Calu3 (cell line): ENCODE measurements at regions not wholly inside any gene's neighbourhood (a gene's known extent, or its start where the extent isn't known, plus 50 kb on each side); places are given as distances from the start of the nearest gene placed in this dataset.

ENCODE experiments used
- BruUV-seq: library from RNA; stranded (reverse); fragments of 400-500 nt; replicated peaks from 2 replicates; lab custom pipeline; 2021; lab: Mats Ljungman, UMichigan
- CTCF ChIA-PET: fragments of 300-600 bp; sonication (Branson Sonifier 250); formaldehyde crosslinking; loops from one replicate; lab custom pipeline; 2022; ENCODE audit warnings: antibody characterized with exemption; lab: Charles Lee
- DNase-seq: peaks from one replicate; pipeline ENCODE4 v3.0.0; 2022
- H3K27ac Mint-ChIP-seq: one replicate; pipeline ENCODE4 v1.8.0; 2022; ENCODE audit warnings: mixed read lengths; ENCODE audit not compliant: unreplicated experiment
- H3K27me3 Mint-ChIP-seq: one replicate; pipeline ENCODE4 v1.8.0; 2022; ENCODE audit warnings: mixed read lengths; ENCODE audit not compliant: unreplicated experiment
- H3K36me3 Mint-ChIP-seq: one replicate; pipeline ENCODE4 v1.8.0; 2022; ENCODE audit warnings: mild to moderate bottlenecking, moderate library complexity, mixed read lengths; ENCODE audit not compliant: insufficient read depth, unreplicated experiment
- H3K4me1 Mint-ChIP-seq: one replicate; pipeline ENCODE4 v1.8.0; 2022; ENCODE audit warnings: mild to moderate bottlenecking, low read depth, mixed read lengths; ENCODE audit not compliant: unreplicated experiment
- H3K4me3 Mint-ChIP-seq: one replicate; pipeline ENCODE4 v1.8.0; 2022; ENCODE audit warnings: mild to moderate bottlenecking, low read depth, moderate library complexity, mixed read lengths; ENCODE audit not compliant: unreplicated experiment
- H3K9me3 Mint-ChIP-seq: one replicate; pipeline ENCODE4 v1.8.0; 2022; ENCODE audit warnings: low read depth, mixed read lengths; ENCODE audit not compliant: unreplicated experiment
- CTCF ChIP-seq: fragments of 200-600 bp; IDR thresholded peaks from one replicate; pipeline ENCODE4 v1.8.0; 2022; ENCODE audit warnings: antibody characterized with exemption; ENCODE audit not compliant: unreplicated experiment
- intact Hi-C: fragments of 100-400 bp; cut with micrococcal nuclease; formaldehyde crosslinking; loops from one replicate; pipeline ENCODE4 v1.10.0; 2022; ENCODE audit not compliant: unreplicated experiment

GRCh38 chr1:215416497-215416896 lies 150.6 kb upstream of the KCTD3 start:
- CTCF ChIA-PET: no interaction called here
- DNase-seq: no peak
- intact Hi-C loops: no loop called here
- H3K9me3 Mint-ChIP-seq: no peaks in the 10 kb centered on the region
- BruUV-seq: no TSS peak
- no peak overlapping the region for H3K27ac Mint-ChIP-seq
- TF ChIP-seq CTCF: no peak
- H3K36me3 Mint-ChIP-seq: no peaks in the 10 kb centered on the region
- no peak overlapping the region for H3K4me3 Mint-ChIP-seq
- peaks cover 9% of the 10 kb centered on the region for H3K4me1 Mint-ChIP-seq
- H3K27me3 Mint-ChIP-seq: no peaks in the 10 kb centered on the region

DNA sequence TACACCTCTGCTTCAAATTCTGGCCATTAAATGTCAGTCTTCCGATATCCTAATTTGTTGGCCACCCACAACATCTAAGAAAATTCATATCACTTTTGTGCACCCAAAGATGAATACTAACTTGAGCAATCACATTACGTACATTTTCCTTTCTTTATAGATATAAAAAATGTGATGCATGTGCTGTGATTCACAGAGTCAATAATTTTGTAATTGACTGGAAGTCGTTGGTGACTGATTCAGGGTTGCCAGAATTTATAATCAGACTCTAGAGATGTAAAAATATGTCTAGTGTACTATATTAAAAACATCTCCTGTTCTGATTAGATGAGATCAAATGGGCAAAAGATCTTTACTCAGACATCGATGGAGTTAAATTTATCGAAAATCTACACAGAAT lies 150.0 kb upstream of the KCTD3 start:
- Mint-ChIP-seq H3K27me3 (no peaks in the 10 kb centered on the region), H3K4me3 (no peak overlapping the region), H3K27ac (no peak overlapping the region), H3K4me1 (peaks cover 9% of the 10 kb centered on the region), H3K36me3 (no peaks in the 10 kb centered on the region), H3K9me3 (no peaks in the 10 kb centered on the region)
- BruUV-seq: no TSS peak
- no peak for TF ChIP-seq CTCF
- no peak for DNase-seq
- CTCF ChIA-PET: no interaction called here
- intact Hi-C loops: no loop called here

DNA sequence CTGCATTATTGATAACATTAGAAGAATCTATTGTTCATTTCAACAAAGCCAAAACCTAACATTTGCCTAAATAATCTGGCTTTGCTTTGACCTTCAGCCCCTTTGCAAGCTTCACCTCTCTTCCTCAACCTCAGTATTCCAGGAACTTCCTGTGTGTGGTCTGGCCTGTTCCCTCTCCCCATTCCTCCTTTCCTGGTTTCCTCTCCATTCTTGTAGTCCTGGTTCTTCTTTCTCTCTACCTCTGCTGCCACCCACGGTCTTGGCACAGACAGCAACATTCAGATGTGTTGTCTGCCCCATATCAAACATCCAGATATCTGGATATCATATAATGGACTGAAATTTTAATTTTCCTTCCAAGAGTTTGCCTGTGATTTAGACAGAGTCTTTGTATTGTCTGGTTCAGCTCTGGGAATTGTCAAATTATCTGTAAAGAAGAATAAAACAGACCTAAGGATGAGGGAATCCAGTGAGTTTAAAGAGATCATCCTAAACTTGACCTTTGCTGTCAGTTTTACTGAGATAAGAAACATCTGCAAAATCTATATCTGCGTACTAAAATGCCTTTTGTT lies 148.1 kb upstream of the KCTD3 start:
- no peaks in the 10 kb centered on the region for H3K27me3 Mint-ChIP-seq
- CTCF ChIA-PET: no interaction called here
- H3K36me3 Mint-ChIP-seq: no peaks in the 10 kb centered on the region
- H3K4me1 Mint-ChIP-seq: peaks cover 9% of the 10 kb centered on the region
- intact Hi-C loops: no loop called here
- no peak overlapping the region for H3K4me3 Mint-ChIP-seq
- H3K9me3 Mint-ChIP-seq: no peaks in the 10 kb centered on the region
- no TSS peak for BruUV-seq
- no peak for DNase-seq
- no peak overlapping the region for H3K27ac Mint-ChIP-seq
- TF ChIP-seq CTCF: no peak

DNA sequence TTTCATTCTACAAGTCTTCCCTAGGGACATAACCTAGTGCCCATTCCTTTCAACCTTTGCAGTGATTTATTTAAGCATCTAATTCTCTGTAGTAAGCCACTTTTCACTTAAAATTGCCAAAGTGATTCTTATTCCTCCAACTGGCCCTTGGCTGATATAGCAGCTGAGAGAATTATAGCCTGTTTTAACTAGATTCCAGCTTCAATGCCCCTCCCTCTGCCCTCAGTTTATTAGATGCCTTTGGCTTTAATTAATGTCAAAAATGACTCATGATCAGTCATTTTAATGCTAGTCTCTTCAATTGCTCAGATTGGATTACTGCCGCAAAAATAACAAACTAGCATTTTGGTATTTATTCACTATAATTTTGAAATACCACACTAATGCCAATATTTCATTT lies 145.4 kb upstream of the KCTD3 start:
- no peaks in the 10 kb centered on the region for H3K27me3 Mint-ChIP-seq
- CTCF ChIA-PET: no interaction called here
- no peak for TF ChIP-seq CTCF
- intact Hi-C loops: no loop called here
- peaks cover 9% of the 10 kb centered on the region for H3K4me1 Mint-ChIP-seq
- no peak overlapping the region for H3K4me3 Mint-ChIP-seq
- no peak overlapping the region for H3K27ac Mint-ChIP-seq
- no peaks in the 10 kb centered on the region for H3K9me3 Mint-ChIP-seq
- H3K36me3 Mint-ChIP-seq: no peaks in the 10 kb centered on the region
- DNase-seq: no peak
- no TSS peak for BruUV-seq
